Endothelial cell of umbilical vein (primary cell): ENCODE measurements at regions not wholly inside any gene's neighbourhood (a gene's known extent, or its start where the extent isn't known, plus 50 kb on each side); places are given as distances from the start of the nearest gene placed in this dataset.

Experiments used
- EZH2 ChIP-seq: IDR thresholded peaks from 2 replicates; pipeline ENCODE4 v1.6.1; 2012; ENCODE audit warnings: borderline replicate concordance, low read depth, mild to moderate bottlenecking, moderate library complexity, low read length, inconsistent platforms; ENCODE audit not compliant: severe bottlenecking
- FOS ChIP-seq: IDR thresholded peaks from 2 replicates; pipeline ENCODE4 v1.6.1; 2011; ENCODE audit warnings: mild to moderate bottlenecking, low read length, moderate library complexity, borderline replicate concordance; ENCODE audit not compliant: insufficient read depth
- JUN ChIP-seq: IDR thresholded peaks from 2 replicates; pipeline ENCODE4 v1.6.1; 2011; ENCODE audit warnings: borderline replicate concordance, low read depth; ENCODE audit not compliant: insufficient read length, insufficient read depth
- POLR2A ChIP-seq: IDR thresholded peaks from 2 replicates; pipeline ENCODE4 v1.6.1; 2012; ENCODE audit warnings: low read depth, mild to moderate bottlenecking, control low read depth, low read length
- POLR2AphosphoS5 ChIP-seq: IDR thresholded peaks from 2 replicates; pipeline ENCODE4 v1.6.1; 2012; ENCODE audit warnings: low read depth, mild to moderate bottlenecking, control low read depth, low read length, moderate library complexity; ENCODE audit not compliant: insufficient read depth
- TF ChIP-seq, protein P1 (sequence below), 2 donors: IDR thresholded peaks; 1 replicate in 1 of 2; 2 replicates in 1 of 2; pipeline ENCODE4 v1.5.1; 2011; ENCODE audit warnings: low read length in 2 of 2, mild to moderate bottlenecking in 2 of 2, moderate library complexity in 2 of 2, control low read depth in 1 of 2, inconsistent platforms in 1 of 2, low read depth in 1 of 2; ENCODE audit not compliant: insufficient read depth in 1 of 2; ENCODE audit errors: extremely low read depth in 1 of 2
- TF ChIP-seq, protein P2 (sequence below): IDR thresholded peaks from 2 replicates; pipeline ENCODE4 v1.6.1; 2011; ENCODE audit not compliant: insufficient read depth, insufficient read length

DNA sequence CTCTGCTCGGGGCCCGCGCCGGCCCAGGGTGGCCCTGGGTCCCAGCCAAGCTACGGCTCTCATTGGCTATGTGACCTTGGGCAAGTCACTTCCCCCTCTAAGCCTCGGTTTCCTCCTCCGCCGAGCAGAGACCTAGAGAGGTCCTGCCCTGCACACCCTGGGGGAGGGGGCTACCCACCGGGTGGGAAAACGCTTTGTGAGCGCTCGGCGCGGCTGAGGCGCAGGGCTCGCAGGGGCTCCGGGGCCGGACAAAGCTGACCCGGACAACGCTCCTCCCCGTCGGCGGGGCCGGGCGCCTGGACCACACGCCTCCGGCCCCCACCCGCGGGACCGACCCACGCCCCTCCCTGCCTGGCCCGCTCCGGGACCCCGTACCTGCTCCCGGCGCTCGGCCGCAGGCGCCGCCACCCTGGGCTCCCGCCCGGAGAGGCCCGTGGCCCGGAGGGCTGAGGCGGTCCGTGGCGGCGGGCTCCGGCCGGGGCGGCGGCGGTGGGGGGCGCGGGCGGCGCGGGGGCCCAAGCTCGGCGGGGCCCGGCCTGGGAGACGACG lies 85.7 kb upstream of the MELK start:
- TF ChIP-seq, protein P1, sequence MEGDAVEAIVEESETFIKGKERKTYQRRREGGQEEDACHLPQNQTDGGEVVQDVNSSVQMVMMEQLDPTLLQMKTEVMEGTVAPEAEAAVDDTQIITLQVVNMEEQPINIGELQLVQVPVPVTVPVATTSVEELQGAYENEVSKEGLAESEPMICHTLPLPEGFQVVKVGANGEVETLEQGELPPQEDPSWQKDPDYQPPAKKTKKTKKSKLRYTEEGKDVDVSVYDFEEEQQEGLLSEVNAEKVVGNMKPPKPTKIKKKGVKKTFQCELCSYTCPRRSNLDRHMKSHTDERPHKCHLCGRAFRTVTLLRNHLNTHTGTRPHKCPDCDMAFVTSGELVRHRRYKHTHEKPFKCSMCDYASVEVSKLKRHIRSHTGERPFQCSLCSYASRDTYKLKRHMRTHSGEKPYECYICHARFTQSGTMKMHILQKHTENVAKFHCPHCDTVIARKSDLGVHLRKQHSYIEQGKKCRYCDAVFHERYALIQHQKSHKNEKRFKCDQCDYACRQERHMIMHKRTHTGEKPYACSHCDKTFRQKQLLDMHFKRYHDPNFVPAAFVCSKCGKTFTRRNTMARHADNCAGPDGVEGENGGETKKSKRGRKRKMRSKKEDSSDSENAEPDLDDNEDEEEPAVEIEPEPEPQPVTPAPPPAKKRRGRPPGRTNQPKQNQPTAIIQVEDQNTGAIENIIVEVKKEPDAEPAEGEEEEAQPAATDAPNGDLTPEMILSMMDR (IDR thresholded peaks at IDR 0.05; ENCODE audit: extremely low read depth in 1 of 2, insufficient read depth in 1 of 2, low read depth in 1 of 2, low read length in 2 of 2), result no peak
- TF ChIP-seq, protein P2, sequence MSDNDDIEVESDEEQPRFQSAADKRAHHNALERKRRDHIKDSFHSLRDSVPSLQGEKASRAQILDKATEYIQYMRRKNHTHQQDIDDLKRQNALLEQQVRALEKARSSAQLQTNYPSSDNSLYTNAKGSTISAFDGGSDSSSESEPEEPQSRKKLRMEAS, result no peak
- TF ChIP-seq POLR2A (no peak), EZH2 (no peak), JUN (no peak), FOS (no peak), POLR2AphosphoS5 (no peak)
